Neural crest cell (in vitro differentiated cells): ENCODE measurements at regions not wholly inside any gene's neighbourhood (a gene's known extent, or its start where the extent isn't known, plus 50 kb on each side); places are given as distances from the start of the nearest gene placed in this dataset.

Experiments used
- DNase-seq: peaks from one replicate; pipeline ENCODE4 v3.0.0; 2021; ENCODE audit warnings: low read depth, mixed read lengths, low spot score
- H3K27ac Mint-ChIP-seq: one replicate; pipeline ENCODE4 v1.8.0; 2021; ENCODE audit warnings: mild to moderate bottlenecking, mixed read lengths; ENCODE audit not compliant: unreplicated experiment
- H3K27me3 Mint-ChIP-seq: 2 replicates; pipeline ENCODE4 v1.8.0; 2021; ENCODE audit warnings: low read depth, mild to moderate bottlenecking, mixed read lengths
- H3K36me3 Mint-ChIP-seq: 2 replicates; pipeline ENCODE4 v1.8.0; 2021; ENCODE audit warnings: low read depth, mild to moderate bottlenecking, mixed read lengths
- H3K4me1 Mint-ChIP-seq: 2 replicates; pipeline ENCODE4 v1.8.0; 2021; ENCODE audit warnings: mixed read lengths
- H3K4me3 Mint-ChIP-seq: one replicate; pipeline ENCODE4 v1.8.0; 2021; ENCODE audit warnings: mild to moderate bottlenecking, mixed read lengths
- H3K9me3 Mint-ChIP-seq: 2 replicates; pipeline ENCODE4 v1.8.0; 2021; ENCODE audit warnings: mixed read lengths
- TF ChIP-seq, protein P1 (sequence below): fragments of 200-600 bp; sonication (generic); conservative IDR thresholded peaks from 2 replicates; pipeline ENCODE4 v1.5.0; 2021; ENCODE audit warnings: antibody characterized with exemption, mild to moderate bottlenecking

DNA sequence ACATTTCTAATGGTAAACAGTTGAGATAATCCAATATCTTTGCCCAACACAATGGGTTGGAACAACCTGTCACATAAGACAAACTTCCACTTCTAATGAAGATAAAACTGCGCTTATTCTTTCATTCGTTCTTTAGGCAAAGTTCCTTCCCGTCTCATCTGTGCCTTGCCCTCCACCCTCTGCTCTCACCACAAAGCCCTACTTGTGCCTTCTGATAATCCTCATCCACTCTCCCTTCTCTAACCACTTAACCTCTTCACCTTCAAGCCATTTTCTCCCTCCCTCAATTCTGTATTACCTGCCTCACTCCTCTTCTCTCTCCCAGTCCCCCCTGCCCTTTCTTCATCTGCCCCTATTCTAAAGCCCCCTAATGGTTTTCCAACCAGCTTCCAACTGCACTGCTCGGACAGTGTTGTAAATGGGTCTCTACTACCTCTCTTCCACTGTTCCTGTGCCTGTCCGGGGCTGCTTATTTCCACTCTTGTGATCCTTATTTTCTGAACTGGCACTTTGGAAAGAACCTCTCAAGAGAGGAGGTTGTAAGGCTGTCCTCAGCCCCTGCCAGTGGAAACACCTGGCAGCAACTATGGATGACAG, 62.9 kb upstream of the MYB start:
- H3K36me3 Mint-ChIP-seq, result no peaks in the 10 kb centered on the region
- TF ChIP-seq, protein P1, sequence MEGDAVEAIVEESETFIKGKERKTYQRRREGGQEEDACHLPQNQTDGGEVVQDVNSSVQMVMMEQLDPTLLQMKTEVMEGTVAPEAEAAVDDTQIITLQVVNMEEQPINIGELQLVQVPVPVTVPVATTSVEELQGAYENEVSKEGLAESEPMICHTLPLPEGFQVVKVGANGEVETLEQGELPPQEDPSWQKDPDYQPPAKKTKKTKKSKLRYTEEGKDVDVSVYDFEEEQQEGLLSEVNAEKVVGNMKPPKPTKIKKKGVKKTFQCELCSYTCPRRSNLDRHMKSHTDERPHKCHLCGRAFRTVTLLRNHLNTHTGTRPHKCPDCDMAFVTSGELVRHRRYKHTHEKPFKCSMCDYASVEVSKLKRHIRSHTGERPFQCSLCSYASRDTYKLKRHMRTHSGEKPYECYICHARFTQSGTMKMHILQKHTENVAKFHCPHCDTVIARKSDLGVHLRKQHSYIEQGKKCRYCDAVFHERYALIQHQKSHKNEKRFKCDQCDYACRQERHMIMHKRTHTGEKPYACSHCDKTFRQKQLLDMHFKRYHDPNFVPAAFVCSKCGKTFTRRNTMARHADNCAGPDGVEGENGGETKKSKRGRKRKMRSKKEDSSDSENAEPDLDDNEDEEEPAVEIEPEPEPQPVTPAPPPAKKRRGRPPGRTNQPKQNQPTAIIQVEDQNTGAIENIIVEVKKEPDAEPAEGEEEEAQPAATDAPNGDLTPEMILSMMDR, result no peak
- no peaks in the 10 kb centered on the region for H3K9me3 Mint-ChIP-seq

DNA sequence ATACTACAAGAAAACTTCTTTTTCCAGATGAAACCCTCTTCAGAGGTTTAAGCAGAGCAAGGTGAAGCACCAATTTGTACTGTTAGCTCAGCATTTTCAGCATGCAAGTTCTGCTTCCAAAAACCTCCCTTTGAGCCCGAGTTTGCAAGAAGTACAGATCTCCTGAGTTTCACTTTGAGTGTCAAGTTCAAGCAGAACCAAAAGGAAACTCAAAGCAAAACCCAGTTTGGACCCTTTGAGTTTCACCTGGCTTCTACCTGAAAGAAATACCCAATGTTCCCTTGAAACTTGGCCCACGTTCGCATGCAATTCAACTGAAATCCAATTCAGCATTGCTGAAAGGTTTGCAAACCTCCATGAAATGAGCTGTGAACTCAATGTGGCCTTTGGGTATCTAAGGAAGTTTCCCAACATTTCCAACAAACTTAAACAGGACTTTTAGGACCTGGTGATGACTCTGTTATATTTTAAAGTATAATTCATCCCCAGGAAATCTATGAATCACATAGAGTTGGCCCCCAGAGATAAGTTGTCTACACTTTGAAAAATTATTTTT, 62.9 kb upstream of the HBS1L start:
- no peak for DNase-seq
- no peaks in the 10 kb centered on the region for H3K4me1 Mint-ChIP-seq
- H3K9me3 Mint-ChIP-seq, result peaks cover 4% of the 10 kb centered on the region
- peaks cover 2% of the 10 kb centered on the region for H3K27me3 Mint-ChIP-seq
- H3K36me3 Mint-ChIP-seq, result no peaks in the 10 kb centered on the region
- TF ChIP-seq, protein P1, result no peak
- H3K4me3 Mint-ChIP-seq, result no peak overlapping the region
- H3K27ac Mint-ChIP-seq, result no peak overlapping the region

More for the DNA sequence above, 62.9 kb upstream of the MYB start:
- no peak overlapping the region for H3K4me3 Mint-ChIP-seq
- H3K27me3 Mint-ChIP-seq, result peaks cover 2% of the 10 kb centered on the region
- no peak for DNase-seq
- no peak overlapping the region for H3K27ac Mint-ChIP-seq
- H3K4me1 Mint-ChIP-seq, result no peaks in the 10 kb centered on the region

DNA sequence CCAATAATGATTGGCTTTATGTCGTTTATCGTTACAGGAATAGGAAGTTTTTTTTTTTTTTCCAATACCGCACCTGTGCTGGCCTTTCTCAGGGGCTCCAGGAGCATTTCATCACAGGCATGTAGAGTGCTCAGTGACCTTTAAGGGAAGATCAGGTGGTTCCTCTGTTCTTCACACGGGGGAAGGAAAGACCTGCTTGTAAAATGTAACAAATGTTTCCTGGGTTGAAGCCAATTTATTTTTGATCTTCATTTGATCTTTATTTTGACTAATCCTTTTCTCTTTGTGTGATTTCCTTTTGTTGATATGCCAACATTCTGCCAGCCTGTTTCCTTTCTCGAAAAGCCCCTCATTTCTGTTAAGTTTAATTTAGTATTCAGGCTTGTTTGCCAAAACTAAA, 61.9 kb upstream of the HBS1L start:
- no peak overlapping the region for H3K27ac Mint-ChIP-seq
- DNase-seq, result no peak
- TF ChIP-seq, protein P1, result no peak
- H3K27me3 Mint-ChIP-seq, result peaks cover 2% of the 10 kb centered on the region
- no peaks in the 10 kb centered on the region for H3K4me1 Mint-ChIP-seq
- peaks cover 4% of the 10 kb centered on the region for H3K9me3 Mint-ChIP-seq
- H3K4me3 Mint-ChIP-seq, result no peak overlapping the region
- H3K36me3 Mint-ChIP-seq, result no peaks in the 10 kb centered on the region

DNA sequence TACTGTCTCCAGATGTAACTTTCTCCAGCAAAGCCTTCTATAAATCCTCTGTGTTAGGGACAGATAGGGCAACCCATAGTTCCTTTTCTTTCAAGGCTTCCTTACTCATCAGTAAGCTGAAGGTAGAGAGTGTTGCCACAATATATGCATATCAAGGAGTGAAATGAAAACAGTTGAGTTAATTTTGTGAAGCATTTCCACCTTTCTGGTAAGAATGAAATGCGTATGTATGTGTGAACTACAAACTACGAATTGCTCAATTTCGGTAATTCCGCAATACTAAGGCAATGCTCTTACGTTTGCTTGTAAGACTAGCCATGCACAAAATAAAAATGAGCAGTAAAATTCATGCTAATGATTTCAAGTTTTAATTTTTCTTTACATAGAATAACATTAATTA, 61.2 kb upstream of the HBS1L start:
- H3K27me3 Mint-ChIP-seq, result peaks cover 2% of the 10 kb centered on the region
- no peak overlapping the region for H3K4me3 Mint-ChIP-seq
- H3K27ac Mint-ChIP-seq, result no peak overlapping the region
- no peaks in the 10 kb centered on the region for H3K4me1 Mint-ChIP-seq
- TF ChIP-seq, protein P1, result no peak
- no peaks in the 10 kb centered on the region for H3K36me3 Mint-ChIP-seq
- no peak for DNase-seq
- H3K9me3 Mint-ChIP-seq, result peaks cover 4% of the 10 kb centered on the region

DNA sequence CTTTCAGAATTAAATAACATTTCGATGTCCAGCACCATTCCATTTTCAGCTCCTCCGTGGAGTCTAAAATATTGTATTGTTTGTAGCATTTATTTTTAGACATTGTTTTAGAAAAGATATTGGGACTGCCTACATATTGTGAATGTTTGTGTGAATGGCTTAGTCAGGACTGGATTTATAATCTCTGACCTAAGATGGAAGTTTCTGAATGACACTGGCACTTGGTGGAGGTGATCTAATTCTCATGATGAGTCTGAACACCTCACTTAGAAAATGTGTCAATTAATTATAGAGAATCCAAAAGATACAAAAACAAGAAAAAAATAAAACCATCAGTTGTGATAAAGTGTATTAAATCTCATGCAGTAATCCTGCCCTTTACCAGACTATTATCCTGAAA, 60.8 kb upstream of the HBS1L start:
- Mint-ChIP-seq H3K9me3 (peaks cover 4% of the 10 kb centered on the region), H3K36me3 (no peaks in the 10 kb centered on the region), H3K27ac (no peak overlapping the region), H3K27me3 (peaks cover 2% of the 10 kb centered on the region), H3K4me3 (no peak overlapping the region), H3K4me1 (no peaks in the 10 kb centered on the region)
- no peak for DNase-seq
- TF ChIP-seq, protein P1, result no peak
